HG03045 (cell line): ENCODE measurements at regions not wholly inside any gene's neighbourhood (a gene's known extent, or its start where the extent isn't known, plus 50 kb on each side); places are given as distances from the start of the nearest gene placed in this dataset.
"Not testable (repeated sequence)": the region's sequence is repeated elsewhere in the genome, so short reads cannot be mapped to it uniquely, and the experiment has no call there.

ENCODE experiments used
- ATAC-seq: cut with Tn5 transposase; IDR thresholded peaks from one replicate; pipeline ENCODE4 v1.9.1; 2021; ENCODE audit warnings: mild to moderate bottlenecking, moderate library complexity; ENCODE audit not compliant: unreplicated experiment

DNA sequence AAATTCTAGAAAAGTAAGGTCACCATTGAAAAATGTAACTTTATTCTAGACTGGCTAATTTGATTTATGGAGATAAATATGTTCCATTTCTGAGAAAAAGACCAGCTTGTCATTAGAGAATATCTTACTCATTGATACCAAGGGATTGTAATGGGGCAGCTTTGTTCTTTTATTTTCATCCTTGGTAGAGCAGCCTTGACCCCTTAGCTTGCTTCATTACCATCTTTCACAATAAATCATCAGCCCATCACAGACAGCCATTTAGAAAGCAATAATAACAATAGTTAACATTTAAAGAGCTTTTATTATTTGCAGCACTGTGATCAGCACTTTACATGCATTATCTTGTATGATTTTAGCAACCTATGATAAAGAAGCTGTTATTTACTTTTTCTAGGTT lies 253.6 kb downstream of the C3orf38 start:
- no peak for ATAC-seq

DNA sequence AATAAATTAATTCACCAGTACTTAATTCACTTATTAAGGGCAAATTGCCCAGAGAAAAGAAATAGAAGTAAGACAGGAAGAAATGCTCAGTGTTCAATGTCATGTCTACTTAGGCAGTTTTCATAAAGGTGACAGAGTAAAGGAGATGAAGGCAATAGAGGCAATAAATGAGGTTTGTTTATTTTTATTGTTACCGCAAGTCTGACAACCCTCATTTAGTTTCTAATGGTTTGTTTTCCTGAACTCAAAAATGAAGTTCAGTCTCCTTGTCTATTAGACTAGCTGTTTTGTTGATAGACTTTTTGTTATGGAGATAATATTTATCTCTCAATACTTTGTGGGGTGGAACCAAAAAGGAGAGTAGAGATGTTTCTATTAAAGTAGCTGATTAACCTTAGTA lies 258.3 kb downstream of the C3orf38 start:
- ATAC-seq = no peak

DNA sequence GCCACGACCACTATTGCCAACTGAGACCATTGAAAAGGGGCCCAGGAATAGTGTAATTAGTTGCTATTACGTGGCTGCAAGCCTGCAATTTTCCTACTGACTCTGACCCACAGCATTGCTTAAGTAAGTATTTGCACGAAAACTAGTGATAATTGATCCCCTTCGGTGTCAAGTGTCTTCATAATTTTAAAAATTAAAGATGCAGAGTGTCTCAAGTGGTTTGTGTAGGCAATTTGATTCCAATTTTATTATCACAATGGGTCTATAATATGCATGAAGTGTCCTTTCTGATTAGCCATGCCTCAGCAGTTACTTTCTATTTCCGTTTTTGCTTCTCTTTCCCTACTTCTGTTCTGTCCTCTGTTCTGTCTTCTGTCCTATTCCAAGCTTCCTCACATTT lies 259.2 kb downstream of the C3orf38 start:
- no peak for ATAC-seq

DNA sequence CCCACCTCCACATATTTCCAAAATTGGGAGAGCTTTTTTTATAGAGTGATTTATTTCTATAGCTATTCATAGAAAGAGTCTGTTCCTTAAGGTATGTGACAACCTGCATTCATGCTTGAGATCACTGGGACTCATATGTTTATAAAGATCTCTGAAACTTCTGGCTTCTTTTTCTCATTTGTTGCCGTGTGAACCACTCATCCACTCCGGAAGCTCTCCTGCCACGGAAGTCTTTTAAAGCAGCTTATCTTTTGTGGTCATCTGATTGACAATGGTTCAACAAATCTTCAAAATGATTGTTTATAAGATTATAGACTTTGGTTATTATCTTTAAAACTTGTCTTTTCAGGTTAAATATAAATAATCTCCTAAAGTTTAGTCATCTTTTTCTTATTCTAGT lies 260.5 kb downstream of the C3orf38 start:
- ATAC-seq = no peak

DNA sequence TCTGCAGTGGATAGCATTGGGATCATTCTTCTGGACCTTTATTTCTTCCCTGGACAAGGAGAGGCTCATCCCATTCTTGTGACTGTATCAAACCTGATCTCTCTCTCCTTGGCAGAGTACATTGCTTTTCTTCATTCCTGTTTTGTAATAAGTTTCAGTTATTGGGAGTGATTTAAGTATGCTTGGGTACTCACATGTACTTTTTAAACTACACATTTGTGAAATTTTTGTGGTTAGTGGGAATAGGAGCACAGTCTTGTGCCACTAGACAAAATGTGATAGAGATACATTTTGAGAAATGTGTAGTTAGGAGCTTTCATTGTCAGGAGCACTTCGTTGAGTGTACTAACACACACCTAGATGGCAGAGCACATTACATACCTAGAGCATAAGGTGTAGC lies 262.6 kb downstream of the C3orf38 start:
- ATAC-seq = no peak

GRCh38 chr3:88416436-88416835 lies 266.7 kb downstream of the C3orf38 start:
- no peak for ATAC-seq

DNA sequence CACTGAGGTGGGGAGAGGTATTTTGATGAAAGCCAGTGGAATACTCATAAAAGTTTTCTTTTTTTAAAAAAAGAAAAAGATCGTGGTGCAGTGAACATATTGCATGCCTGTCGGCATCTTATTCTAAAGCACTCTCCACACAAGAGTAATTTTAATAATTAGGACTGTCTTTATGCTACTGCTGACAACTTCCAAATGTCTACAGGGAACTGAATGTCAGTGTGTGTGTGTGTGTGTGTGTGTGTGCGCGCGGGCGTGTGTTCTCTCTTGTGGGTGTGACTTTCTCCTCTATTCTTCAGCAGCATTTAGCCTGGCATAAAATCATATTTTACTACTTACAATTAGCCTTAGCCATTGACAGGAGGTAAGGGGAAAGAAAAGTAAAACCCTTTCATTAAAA lies 268.5 kb downstream of the C3orf38 start:
- no peak for ATAC-seq

- ATAC-seq = peak; percentile 82
Observed at GRCh38 chr3:88433568-88433967, 283.8 kb downstream of the C3orf38 start.

- peak; percentile 14 for ATAC-seq
Observed at GRCh38 chr3:88434001-88434400, 284.2 kb downstream of the C3orf38 start.

DNA sequence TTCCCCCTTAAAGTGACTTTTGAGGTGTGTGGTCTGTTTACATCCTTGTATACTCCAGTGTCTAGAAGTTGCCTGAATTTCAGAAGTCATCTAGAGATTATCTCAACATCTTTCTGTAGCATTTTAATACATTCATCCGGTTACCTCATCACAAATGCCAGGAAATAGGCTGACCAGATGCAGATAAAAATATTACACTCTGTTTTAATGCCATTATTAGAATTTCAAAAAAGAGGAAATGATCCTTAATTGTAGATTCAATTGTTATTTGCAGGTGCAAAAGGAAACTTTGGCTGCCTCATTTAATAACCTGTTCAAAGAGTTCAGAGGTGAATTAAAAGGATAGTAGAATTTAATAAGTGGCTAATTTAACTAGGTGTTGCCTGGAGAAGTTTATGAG lies 290.9 kb downstream of the C3orf38 start:
- ATAC-seq = no peak

GRCh38 chr3:88443066-88443465 lies 293.3 kb downstream of the C3orf38 start:
- no peak for ATAC-seq

- no peak for ATAC-seq
Observed at GRCh38 chr3:88444251-88444650, 294.5 kb downstream of the C3orf38 start.

- ATAC-seq = no peak
Observed at GRCh38 chr3:88452228-88452627, 302.5 kb downstream of the C3orf38 start.

DNA sequence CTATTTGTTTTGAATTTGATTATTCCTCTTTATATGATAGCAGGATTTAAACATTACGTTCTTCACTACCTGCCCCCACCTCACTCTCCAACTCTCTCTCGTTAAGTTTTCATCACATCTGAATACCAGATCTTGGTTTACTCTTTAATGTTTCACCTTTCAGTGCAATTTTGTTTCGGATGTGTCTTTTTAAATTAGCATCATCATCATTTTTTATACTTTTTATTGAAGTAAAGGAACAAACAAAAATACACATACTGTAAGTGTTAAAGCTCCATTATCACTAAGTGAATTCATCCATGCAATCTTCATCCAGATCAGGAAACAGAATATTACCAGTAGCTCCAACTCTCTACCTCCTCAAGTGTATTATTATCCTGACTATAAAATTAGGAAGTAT lies 310.6 kb downstream of the C3orf38 start:
- no peak for ATAC-seq

DNA sequence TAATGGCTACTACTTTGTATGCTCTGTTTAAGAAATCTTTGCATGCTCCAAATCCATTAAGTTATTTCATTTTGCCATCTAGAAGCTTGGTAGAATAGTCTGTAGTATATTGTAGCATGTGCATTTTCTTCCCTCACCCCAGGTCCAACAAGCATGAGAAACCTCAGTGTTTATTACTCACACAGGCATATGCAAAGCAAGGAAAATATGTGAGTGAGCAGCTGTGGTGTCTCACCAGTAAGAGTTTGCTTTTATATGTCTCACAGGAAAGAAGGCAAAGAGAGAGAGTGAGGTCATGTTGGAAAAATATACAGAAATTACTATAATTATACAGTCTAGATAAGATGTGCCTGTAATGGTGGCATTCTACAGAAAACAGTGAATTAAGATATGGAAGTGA lies 312.5 kb downstream of the C3orf38 start:
- ATAC-seq = no peak

DNA sequence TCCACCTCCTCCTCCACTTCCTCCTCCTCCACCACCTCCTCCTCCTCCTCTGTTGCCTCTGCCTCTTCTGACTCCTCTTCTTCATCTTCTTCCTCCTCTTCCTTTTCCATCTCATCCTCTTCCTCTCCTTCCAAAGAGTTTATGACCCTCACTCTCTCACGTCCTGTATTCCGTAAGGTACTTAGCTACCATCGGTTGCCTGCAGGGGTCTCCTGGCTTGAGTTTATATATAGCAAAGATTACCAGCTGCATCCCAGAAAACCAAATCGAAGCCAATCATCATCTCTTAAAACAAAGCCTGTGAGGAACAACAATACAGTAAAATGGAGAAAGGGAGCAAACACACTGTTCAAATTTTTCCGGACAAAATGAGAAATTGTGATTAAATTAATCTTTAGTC lies 317.4 kb downstream of the C3orf38 start:
- ATAC-seq = no peak

- ATAC-seq = no peak
Observed at GRCh38 chr3:88469216-88469615, 319.5 kb downstream of the C3orf38 start.

GRCh38 chr3:88478460-88478859 lies 328.7 kb downstream of the C3orf38 start:
- ATAC-seq = no peak

DNA sequence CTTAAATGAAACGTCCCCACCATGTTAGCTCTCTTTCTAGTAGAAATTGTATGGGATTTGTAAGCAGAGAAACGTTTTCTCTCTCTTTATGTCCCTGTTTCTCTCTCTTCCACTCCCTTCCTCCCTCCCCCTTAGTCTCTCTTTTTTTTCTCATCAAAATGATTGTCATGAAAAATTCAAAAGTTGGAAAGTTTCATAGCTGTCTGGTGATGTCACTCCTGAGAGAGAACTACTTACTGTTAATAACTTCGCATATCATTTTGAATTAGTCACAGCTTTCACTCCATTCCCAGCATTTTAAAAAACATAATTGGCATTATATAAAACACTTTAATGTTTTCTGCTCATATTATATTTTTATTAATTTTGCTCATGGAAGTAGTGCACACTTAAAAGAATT lies 331.1 kb downstream of the C3orf38 start:
- ATAC-seq = no peak

- ATAC-seq = no peak
Observed at GRCh38 chr3:88485001-88485400, 335.2 kb downstream of the C3orf38 start.

DNA sequence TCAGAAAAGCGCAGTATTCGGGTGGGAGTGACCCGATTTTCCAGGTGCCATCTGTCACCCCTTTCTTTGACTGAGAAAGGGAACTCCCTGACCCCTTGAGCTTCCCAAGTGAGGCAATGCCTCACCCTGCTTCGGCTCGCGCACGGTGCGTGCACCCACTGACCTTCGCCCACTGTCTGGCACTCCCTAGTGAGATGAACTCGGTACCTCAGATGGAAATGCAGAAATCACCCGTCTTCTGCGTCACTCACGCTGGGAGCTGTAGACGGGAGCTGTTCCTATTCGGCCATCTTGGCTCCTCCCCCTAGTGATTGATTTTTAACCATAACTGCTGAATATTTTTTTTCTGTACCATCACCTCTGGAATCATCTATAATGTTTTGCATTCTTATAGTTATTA lies 359.1 kb downstream of the C3orf38 start:
- not testable (repeated sequence) for ATAC-seq

DNA sequence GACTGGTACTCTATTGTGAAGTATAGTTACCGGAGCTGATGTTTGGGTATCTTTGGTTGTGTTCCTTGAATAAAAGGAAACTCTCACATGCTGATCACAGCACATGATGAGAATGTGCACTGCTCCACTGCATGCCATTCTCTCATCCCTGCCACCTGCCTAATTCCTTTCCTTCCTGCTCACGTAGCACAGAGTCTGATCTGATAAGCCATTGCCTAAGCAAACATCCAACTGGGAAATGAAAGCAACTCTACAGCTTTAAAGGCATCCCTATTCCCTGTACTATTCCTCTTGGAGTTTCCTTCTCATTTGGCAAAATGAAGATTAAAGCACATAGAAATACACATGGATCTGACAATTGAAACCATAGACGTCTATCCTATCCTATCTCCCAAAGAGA lies 359.8 kb downstream of the C3orf38 start:
- no peak for ATAC-seq

DNA sequence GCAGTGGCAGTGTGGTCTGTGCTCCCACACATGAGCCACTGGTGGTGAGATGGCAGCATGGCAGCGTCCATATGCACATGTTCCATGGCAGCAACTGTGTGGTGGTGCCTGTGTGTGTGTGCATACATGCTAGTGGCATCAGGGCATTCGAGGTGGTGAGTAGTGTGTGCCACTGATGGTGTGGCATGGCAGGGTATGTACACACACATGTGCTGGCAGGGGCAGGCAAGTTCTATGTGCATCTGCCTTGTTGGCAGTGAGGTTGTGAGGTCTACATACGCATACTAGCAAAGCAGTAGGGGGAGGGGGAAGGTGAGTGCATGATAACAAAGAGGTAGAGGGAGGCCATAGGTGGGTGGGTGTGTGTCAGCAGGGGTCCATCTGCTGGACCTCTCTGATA lies 378.7 kb downstream of the C3orf38 start:
- ATAC-seq = no peak

DNA sequence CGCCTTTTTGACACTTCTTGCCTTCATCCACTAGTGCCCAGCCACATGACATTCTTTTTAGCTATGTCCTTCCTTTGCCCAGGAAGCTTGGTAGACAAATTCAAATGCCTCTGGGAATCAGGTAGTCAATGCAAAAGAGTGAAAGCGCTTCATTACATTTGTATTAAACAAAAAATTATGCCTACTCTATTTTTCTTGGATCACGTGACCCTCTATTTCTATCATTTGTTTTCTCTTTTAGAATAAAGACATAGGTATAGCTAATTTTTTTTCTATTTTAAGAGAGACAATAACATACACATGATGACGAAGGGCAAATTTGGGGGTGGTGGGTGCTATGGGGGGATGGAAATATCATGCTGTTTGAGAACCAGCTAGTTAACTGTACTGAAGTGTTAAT lies 384.8 kb downstream of the C3orf38 start:
- no peak for ATAC-seq
